ENCODE measurements at regions not wholly inside any gene's neighbourhood (a gene's known extent, or its start where the extent isn't known, plus 50 kb on each side); places are given as distances from the start of the nearest gene placed in this dataset.
"Not testable (repeated sequence)": the region's sequence is repeated elsewhere in the genome, so short reads cannot be mapped to it uniquely, and the experiment has no call there.

- not testable (repeated sequence) for H3K9ac ChIP-seq (ENCODE audit: low read depth in 1 of 2, low read length in 2 of 2); H3K4me1 ChIP-seq (ENCODE audit: control insufficient read depth in 4 of 4, insufficient read depth in 4 of 4, low read length in 3 of 4); DNase-seq (ENCODE audit: low spot score); H3K36me3 ChIP-seq (ENCODE audit: control insufficient read depth in 4 of 4, insufficient read depth in 3 of 4, low read depth in 1 of 4, low read length in 3 of 4); H3K27me3 ChIP-seq (ENCODE audit: control insufficient read depth in 4 of 4, insufficient read depth in 4 of 4, low read length in 3 of 4); H3K4me3 ChIP-seq (ENCODE audit: low read depth in 1 of 3, low read length in 3 of 3); H3K9me3 ChIP-seq (ENCODE audit: control insufficient read depth in 4 of 4, low read length in 3 of 4); H3K27ac ChIP-seq (ENCODE audit: low read depth in 1 of 2, low read length in 2 of 2)
- WGBS = 98% methylated on average over 20 of the region's 20 CpGs
These were observed 146.9 kb upstream of the APOOL start for GRCh38 chrX:84856791-84857190.

DNA sequence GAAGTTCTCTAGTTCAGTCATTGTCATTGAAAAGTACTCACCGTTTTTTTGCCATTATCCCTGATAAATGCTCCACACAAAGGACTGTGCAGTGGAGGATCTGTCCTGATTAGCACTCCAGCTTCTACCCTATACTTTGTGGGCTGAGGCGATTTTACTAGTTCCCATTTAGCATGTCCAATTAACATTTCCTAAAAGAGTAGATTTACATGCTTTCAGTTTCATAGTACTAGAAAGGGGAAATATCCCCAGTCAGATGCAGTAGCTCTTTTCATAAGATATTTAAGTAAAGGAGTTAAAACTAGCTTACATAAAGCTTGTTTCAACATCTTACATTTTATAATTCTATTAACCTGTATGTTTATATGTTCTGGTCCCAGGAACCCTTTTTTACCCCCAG, 144.9 kb upstream of the APOOL start:
- 43% methylated on average over 1 of the region's 2 CpGs for WGBS
- H3K36me3 ChIP-seq (ENCODE audit: control insufficient read depth in 4 of 4, insufficient read depth in 3 of 4, low read depth in 1 of 4, low read length in 3 of 4); H3K27me3 ChIP-seq (ENCODE audit: control insufficient read depth in 4 of 4, insufficient read depth in 4 of 4, low read length in 3 of 4); H3K27ac ChIP-seq (ENCODE audit: low read depth in 1 of 2, low read length in 2 of 2); H3K4me1 ChIP-seq (ENCODE audit: control insufficient read depth in 4 of 4, insufficient read depth in 4 of 4, low read length in 3 of 4); H3K9me3 ChIP-seq (ENCODE audit: control insufficient read depth in 4 of 4, low read length in 3 of 4); DNase-seq (ENCODE audit: low spot score); H3K9ac ChIP-seq (ENCODE audit: low read depth in 1 of 2, low read length in 2 of 2); H3K4me3 ChIP-seq (ENCODE audit: low read depth in 1 of 3, low read length in 3 of 3): not testable (repeated sequence)

- H3K4me3 ChIP-seq (ENCODE audit: low read depth in 1 of 3, low read length in 3 of 3) = no peak overlapping the region
- no peaks in the 10 kb centered on the region for H3K27me3 ChIP-seq (ENCODE audit: control insufficient read depth in 4 of 4, insufficient read depth in 4 of 4, low read length in 3 of 4)
- no peaks in the 10 kb centered on the region for H3K4me1 ChIP-seq (ENCODE audit: control insufficient read depth in 4 of 4, insufficient read depth in 4 of 4, low read length in 3 of 4)
- TF ChIP-seq FOXA1 (IDR thresholded peaks at IDR 0.05) (no peak), EGR1 (IDR thresholded peaks at IDR 0.05; ENCODE audit: low read depth in 2 of 2) (no peak), FOXA2 (IDR thresholded peaks at IDR 0.05) (no peak), TAF1 (conservative IDR thresholded peaks at IDR 0.05) (no peak), ZBTB33 (IDR thresholded peaks at IDR 0.05) (no peak), HNF4G (IDR thresholded peaks at IDR 0.05) (no peak), HNF4A (conservative IDR thresholded peaks at IDR 0.05) (no peak), RAD21 (IDR thresholded peaks at IDR 0.05) (no peak), SP1 (IDR thresholded peaks at IDR 0.05) (no peak)
- no peak overlapping the region for H3K9ac ChIP-seq (ENCODE audit: low read depth in 1 of 2, low read length in 2 of 2)
- no peak overlapping the region for H3K27ac ChIP-seq (ENCODE audit: low read depth in 1 of 2, low read length in 2 of 2)
- H3K36me3 ChIP-seq (ENCODE audit: control insufficient read depth in 4 of 4, insufficient read depth in 3 of 4, low read depth in 1 of 4, low read length in 3 of 4) = no peaks in the 10 kb centered on the region
- DNase-seq (ENCODE audit: low spot score) = no peak
- H3K9me3 ChIP-seq (ENCODE audit: control insufficient read depth in 4 of 4, low read length in 3 of 4) = no peaks in the 10 kb centered on the region
These were observed 138.6 kb upstream of the APOOL start for GRCh38 chrX:84865113-84865512.

DNA sequence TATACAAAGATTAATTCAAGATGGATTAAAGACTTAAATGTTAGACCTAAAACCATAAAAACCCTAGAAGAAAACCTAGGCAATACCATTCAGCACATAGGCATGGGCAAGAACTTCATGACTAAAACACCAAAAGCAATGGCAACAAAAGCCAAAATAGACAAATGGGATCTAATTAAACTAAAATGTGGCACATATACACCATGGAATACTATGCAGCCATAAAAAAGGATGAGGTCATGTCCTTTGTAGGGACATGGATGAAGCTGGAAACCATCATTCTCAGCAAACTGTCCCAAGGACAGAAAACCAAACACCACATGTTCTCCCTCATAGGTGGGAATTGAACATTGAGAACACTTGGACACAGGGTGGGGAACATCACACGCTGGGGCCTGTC, 133.4 kb upstream of the APOOL start:
- H3K36me3 ChIP-seq (ENCODE audit: control insufficient read depth in 4 of 4, insufficient read depth in 3 of 4, low read depth in 1 of 4, low read length in 3 of 4); H3K4me1 ChIP-seq (ENCODE audit: control insufficient read depth in 4 of 4, insufficient read depth in 4 of 4, low read length in 3 of 4); H3K9me3 ChIP-seq (ENCODE audit: control insufficient read depth in 4 of 4, low read length in 3 of 4); H3K9ac ChIP-seq (ENCODE audit: low read depth in 1 of 2, low read length in 2 of 2); H3K27ac ChIP-seq (ENCODE audit: low read depth in 1 of 2, low read length in 2 of 2); H3K4me3 ChIP-seq (ENCODE audit: low read depth in 1 of 3, low read length in 3 of 3); H3K27me3 ChIP-seq (ENCODE audit: control insufficient read depth in 4 of 4, insufficient read depth in 4 of 4, low read length in 3 of 4); DNase-seq (ENCODE audit: low spot score): not testable (repeated sequence)
- WGBS = 90% methylated on average over 1 of the region's 1 CpG

GRCh38 chrX:84872160-84872771, 131.4 kb upstream of the APOOL start:
- H3K4me3 ChIP-seq (ENCODE audit: low read depth in 1 of 3, low read length in 3 of 3); H3K36me3 ChIP-seq (ENCODE audit: control insufficient read depth in 4 of 4, insufficient read depth in 3 of 4, low read depth in 1 of 4, low read length in 3 of 4); H3K27ac ChIP-seq (ENCODE audit: low read depth in 1 of 2, low read length in 2 of 2); DNase-seq (ENCODE audit: low spot score); H3K9ac ChIP-seq (ENCODE audit: low read depth in 1 of 2, low read length in 2 of 2); H3K27me3 ChIP-seq (ENCODE audit: control insufficient read depth in 4 of 4, insufficient read depth in 4 of 4, low read length in 3 of 4); H3K9me3 ChIP-seq (ENCODE audit: control insufficient read depth in 4 of 4, low read length in 3 of 4); H3K4me1 ChIP-seq (ENCODE audit: control insufficient read depth in 4 of 4, insufficient read depth in 4 of 4, low read length in 3 of 4): not testable (repeated sequence)
- WGBS = 81% methylated on average over 5 of the region's 5 CpGs
